SIG-M5 treated with dmso at 0.1 percent for 504 hours (cell line): ENCODE measurements at regions not wholly inside any gene's neighbourhood (a gene's known extent, or its start where the extent isn't known, plus 50 kb on each side); places are given as distances from the start of the nearest gene placed in this dataset.

Source experiments
- DNase-seq: peaks from one replicate; lab custom pipeline; 2025; ENCODE audit not compliant: unreplicated experiment; lab: John Stamatoyannopoulos, UW

DNA sequence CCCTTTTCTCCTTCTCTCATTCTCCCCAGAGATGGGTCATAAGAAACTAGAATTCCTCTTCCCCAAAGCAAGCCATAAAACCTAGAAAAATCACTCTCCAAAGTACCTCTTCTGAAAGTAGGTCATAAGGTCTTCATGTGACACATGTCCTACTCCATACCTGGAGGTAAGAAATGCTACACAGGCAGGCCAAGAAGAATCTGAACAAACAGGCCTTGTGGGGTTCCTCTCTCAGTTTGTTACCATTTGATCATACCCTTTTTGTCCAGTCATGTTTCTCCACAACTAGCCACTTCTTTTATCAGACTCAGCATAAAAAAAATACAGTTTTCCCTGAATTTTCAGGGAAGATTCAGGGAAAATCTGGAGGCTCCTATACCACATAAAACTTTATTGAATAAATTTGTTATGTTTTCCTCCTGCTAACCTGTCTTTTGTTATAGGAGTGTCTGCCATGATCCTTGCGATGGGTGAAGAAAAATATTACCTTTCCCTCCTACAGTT is 134.4 kb upstream of the LMO4 start:
- no peak for DNase-seq

GRCh38 chr1:87194856-87195255 is 133.8 kb upstream of the LMO4 start:
- DNase-seq, result no peak

DNA sequence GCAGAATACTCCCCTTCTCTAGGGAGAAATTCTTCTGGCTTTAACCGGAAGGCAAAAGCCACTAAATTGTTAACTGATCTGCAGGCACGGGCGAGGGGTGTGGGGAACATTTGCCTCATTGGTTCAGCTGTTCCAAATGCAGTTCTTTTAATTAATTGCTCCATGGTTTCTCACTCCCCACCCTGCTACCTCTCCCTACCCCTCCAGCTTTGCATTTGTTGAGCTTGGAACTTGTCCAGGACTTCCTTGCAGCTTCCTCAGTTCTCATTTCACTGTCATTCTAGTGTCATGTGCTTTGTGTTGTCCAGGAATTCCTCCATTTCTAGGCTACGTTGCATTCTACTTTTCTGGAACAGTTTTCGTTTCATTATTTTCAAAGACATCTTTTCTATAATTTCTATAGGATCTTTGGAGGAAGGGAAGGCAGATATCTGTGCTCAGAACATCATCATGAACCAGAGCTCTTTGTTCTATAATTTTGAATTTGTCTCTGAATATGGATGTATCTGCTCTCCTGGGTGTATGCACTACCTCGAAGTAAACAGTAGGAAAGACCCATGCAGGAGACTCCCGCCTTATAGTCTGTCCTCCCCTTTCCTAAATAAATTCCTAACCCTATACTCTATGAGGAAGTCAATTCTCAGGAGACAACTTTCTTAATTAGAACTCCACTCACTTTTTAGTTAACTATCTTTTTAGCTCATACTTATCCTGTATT is 132.4 kb upstream of the LMO4 start:
- DNase-seq, result no peak

DNA sequence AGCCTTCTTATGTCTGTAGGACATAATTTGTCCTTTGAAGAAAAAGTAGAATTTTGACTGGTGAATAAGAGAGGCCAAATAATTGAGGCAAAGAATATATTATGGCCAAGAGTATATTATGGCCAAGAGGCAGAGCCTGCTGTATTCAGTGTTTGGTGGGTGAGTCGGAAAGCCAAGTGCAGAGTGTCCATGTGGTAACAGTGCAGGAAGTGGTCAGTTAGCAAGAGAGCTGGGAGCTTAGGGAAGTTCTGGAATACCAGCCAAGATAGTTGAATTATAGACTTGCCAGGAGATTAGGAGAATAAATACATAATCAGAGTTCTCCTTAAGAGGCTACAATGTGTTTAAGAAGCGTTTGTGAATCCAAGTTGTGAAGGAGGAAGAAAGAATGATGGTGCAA is 131.5 kb upstream of the LMO4 start:
- no peak for DNase-seq

DNA sequence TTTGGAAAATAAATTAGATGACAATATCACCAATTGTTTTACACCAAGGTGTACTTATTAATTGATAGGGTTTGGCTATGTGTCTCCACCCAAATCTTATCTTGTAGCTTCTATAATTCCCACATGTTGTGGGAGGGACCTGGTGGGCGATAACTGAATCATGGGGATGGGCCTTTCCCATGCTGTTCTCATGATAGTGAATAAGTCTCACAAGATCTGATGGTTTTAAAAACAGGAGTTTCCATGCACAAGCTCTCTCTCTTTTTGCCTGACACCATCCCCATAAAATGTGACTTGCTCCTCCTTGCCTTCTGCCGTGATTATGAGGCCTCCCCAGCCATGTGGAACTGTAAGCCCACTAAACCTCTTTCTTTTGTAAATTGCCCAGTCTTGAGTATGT is 131.0 kb upstream of the LMO4 start:
- no peak for DNase-seq

GRCh38 chr1:87200875-87201638 is 127.6 kb upstream of the LMO4 start:
- no peak for DNase-seq

GRCh38 chr1:87201768-87202167 is 126.9 kb upstream of the LMO4 start:
- DNase-seq, result no peak

- no peak for DNase-seq
Measured at GRCh38 chr1:87202451-87202850, 126.2 kb upstream of the LMO4 start.

DNA sequence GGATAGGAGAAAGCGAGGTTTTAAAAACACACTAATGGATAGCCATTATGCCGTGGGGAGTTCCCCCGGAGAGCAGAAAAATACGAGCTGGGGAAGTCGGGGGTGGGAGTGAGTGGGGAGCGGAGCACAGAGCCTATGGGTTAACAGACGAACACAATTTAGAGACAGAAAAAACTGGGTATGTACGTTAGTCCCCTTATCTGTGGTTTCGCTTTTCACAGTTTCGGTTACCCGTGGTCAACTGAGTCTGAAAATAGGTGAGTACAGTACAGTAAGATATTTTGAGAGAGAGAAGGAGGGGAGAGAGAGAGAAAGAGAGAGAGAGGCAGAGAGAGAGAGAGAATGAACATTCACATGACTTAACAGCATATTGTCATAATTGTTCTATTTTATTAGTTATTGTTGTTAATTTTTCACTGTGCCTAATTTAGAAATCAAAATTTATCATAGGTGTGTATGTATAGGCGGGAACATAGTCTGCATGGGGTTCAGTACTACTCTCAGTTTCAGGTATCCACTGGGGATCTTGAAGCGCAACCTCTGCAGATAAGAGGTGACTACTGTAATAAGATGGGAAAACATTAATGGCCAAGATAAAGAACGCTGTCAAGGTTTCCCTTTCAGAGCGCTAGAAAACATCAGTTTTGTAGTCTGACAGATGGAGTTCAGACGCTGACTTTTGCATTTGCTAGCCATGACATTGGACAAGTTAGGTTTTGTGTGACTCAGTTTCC is 125.6 kb upstream of the LMO4 start:
- DNase-seq, result no peak

DNA sequence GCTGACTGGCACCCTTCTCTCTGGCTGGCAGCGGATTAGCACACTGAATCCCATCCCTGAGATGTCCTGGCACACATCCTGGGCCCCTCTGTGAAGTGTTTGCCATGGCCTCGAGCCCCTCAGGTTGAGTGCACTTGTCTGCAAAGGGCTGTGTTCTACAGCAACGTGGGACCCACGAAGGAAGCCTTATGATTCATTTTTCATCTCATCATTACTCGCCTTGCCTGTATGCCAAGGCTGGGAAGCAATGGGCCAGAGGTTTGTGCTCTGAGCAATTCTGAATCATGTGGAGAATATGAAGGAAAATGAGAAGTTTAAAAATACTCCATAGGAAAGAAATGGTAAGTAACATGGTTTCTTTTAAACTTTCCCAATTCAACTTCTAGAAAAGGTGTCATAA is 124.8 kb upstream of the LMO4 start:
- DNase-seq, result no peak

DNA sequence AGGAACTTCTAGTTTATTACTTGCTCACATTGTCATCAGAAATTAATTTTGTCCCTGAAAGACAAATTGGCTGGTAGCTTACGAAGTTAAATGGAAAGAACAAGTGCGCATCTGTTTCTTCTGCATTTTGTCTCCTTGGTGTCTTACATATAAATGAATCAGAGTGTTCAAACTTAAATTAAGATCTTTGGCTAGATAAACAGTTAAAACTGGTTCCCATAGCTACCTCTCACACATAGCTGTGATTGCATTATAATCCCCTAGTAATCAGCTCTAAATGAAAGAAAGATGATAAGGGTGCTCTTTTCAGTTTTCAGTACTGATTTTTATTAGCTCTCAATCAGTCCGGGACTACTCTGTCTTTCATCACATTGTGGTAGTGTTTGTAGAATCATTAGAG is 124.2 kb upstream of the LMO4 start:
- no peak for DNase-seq

DNA sequence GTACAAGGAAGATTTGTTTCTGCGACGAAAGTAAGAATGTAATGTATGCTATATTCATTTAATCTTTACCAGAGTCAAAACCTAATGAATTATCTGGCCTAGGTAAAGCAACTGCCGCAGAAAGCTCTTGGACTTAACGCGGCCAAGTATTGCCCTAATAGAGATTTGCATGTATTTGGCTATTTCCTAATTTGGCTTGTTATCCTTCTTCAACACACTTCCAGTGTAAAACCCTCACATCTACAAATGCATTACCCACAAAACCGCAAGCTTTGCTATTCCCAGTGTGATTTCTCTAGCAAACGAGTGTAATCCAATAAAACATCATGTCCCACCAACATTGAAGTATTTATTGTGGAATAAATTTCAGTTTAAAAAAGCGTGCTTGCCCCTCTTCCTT is 123.8 kb upstream of the LMO4 start:
- no peak for DNase-seq

DNA sequence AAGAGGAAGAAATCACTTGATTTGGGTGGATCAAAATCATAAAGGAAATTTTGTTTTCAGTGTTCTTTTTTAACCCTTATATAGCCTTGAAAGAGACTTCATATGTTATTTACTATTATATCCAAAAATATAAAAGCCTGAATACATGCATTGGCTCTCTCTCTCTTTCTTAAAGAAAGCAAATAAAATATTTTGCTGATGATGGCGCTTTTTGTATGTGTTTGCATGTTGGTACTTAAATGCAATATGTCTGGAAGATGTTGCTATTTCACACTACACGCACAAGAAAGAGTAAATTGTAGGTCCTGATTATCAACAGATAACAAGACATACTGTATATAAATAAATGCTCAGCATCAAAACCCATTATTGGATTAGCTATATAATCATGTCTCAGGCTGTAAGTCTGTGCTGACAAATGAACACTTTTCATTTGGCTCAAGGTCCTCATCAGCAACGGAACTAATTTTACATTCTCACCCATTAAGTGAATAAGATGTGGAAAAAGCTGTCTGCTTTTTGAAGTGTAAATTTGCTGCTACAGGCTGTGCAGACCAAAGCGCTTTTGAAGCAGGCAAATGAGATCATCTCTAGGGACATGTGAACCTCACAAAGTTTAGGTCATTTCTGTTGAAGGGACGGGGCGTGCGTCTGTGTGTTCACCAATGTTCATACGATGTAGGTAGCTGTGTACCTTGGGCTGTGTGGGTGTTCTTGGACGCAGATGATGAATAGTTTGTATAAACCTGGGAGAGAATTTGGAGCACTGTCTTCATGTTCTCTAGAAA is 122.4 kb upstream of the LMO4 start:
- DNase-seq, result no peak

- DNase-seq, result no peak
Measured at GRCh38 chr1:87208080-87208479, 120.6 kb upstream of the LMO4 start.

- DNase-seq, result no peak
Measured at GRCh38 chr1:87208931-87209330, 119.7 kb upstream of the LMO4 start.

- DNase-seq, result no peak
Measured at GRCh38 chr1:87210151-87210550, 118.5 kb upstream of the LMO4 start.

GRCh38 chr1:87212431-87213134 is 116.1 kb upstream of the LMO4 start:
- DNase-seq, result no peak

DNA sequence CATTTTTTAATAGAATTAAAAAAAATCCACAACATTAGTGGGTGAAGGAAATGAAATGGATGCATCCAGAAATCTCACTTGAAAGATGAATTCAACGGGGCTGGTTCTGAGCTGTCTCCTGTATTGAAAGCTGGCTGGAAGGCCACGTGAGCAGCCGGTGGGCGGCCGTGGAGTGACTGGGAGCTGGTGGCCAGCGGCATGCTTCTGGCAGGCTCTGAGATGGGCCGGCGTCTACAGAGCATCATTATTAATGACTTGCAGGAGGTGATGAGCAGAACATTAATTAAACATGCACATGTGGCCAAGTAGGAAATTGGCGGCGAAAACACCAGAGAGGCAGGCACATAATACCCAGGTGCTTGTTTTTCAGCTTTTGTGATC is 115.6 kb upstream of the LMO4 start:
- DNase-seq, result no peak

DNA sequence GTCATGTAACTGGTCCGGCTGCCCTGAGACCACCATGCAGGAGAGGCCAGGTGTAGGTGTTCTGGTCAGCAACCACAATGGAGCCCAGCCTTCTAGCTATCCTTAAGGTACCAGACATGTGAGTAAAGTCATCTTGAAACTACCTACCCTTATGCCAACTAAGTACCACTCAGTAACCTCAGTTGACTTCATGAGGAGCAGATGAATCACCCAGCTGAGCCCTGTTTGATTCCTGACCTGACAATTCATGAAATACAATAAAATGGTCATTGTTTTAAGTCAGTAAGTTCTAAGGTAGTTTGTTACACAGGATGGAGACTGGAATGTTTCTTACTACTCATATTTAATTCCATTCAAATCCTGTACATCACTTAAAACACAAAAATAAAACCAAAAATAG is 113.1 kb upstream of the LMO4 start:
- no peak for DNase-seq

- no peak for DNase-seq
Measured at GRCh38 chr1:87218618-87219017, 110.1 kb upstream of the LMO4 start.

DNA sequence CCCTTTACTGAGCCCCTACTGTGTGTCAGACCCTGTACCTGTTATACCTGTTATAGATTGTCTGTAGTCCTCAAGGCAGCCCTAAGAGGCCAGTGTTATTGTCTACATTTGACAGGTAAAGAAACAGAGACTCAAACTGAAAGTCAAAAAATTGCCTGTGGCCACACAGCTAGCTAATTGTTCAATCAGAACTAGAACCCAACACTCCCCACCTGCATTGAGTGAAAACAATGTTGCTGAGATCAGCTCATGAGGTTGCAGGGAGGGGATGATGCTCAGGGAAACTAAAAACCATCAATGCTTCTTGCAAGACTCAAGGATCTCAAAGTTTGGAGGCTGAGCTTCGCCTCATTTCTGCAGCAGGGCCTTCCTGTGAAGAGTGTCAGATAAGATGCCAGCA is 109.5 kb upstream of the LMO4 start:
- no peak for DNase-seq
